Stimulated activated CD4-positive, alpha-beta T cell treated with anti-CD3 and anti-CD28 coated beads, TNF-alpha, amount 100 ng/mL, for 48 hours (primary cell): ENCODE measurements at regions not wholly inside any gene's neighbourhood (a gene's known extent, or its start where the extent isn't known, plus 50 kb on each side); places are given as distances from the start of the nearest gene placed in this dataset.

ENCODE experiments used
- DNase-seq, 3 donors: peaks; one replicate each; pipeline ENCODE4 v3.0.0-alpha.2; 2020; ENCODE audit warnings: low read depth in 3 of 3

DNA sequence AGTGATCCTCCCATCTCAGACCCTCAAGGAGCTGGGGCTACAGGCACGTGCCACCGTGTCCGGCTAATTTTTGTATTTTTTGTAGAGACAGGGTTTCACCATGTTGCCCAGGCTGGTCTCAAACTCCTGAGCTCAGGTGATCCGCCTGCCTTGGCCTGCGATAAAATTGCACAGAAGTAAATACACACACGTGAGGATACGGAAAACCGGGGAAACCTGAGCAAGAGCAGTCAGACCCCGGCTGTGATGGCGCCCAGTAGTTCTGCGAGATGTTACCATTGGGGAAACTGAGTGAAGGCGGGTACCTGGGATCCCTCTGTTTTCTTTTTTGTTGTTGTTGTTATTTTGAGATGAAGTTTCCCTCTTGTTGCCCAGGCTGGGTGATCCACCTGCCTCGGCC is 114.9 kb downstream of the C9orf50 start:
- no peak for DNase-seq

DNA sequence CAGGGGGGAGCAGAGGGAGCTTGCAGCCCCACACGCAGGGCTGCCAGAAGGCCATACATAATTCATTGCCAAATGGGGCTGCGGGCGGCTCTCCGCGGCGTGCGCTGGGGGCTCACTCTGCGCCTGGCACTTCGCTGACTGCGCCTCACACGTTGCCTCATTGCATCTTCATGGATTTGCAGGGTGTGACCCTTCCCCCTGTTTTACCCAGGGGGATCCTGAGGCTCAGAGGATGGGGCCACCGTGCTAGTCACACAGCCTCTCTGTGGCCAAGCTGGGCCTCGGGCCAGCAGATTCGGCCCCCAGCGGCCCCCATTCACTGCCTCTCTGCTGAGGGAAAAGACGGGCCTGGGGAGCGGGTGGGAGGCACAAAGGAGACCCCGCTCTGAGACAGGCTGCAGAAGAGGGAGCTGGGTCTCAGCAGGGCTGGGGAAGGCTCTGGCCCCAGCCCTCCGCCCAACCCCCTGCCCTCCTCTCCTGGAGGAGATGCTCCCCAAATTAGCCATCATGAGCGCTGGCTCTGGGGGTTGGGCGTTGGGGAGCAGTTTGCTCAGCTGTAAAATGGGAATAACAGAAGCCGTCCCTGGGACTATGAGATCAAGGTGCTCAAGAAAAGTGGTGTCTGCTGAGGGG is 115.5 kb downstream of the C9orf50 start:
- no peak for DNase-seq

DNA sequence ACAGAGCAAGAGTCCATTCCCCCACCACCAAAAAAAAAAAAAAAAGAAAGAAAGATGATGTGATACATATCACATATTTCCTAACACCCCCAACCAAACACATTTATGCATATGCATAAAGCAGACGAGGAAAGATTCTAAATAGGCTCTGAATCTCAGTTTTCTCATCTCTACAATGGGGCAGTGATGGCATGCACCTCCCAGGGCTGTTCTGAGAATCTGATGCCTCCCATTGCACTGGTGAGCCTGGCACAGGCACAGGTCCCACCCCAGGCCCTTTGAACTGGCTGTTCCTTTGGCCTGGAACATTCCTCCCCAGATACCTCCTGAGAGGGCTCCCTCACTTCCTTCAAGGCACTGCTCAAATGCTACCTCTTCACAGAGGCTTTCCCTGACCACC is 116.5 kb downstream of the C9orf50 start:
- DNase-seq, result no peak

DNA sequence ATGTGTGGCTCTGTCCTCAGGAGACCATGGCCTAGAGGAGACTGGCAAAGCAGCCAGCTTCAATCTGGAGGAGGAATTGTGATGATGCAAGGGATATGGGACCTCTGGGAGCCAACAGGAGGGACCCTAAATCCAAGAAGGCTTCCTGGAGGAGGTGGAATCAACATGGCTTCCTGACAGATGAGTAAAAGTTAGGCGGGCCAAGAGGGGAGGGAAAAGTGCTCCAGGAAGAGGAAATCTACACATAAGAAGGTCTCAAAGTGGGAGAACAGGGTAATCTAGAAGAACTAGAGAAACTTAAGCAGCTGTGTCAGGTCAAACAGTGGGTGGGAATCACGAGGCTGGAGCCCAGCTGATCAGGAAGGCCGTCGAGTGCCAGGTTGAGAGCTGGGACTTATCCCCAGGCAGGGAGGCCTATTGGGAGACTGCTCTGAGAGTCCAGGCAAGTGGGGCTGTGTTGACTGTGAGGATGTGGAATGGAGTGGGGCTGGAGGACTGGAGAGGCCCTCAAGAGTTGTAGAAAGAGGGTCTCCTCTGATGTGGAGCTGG is 119.1 kb downstream of the C9orf50 start:
- DNase-seq, result no peak

DNA sequence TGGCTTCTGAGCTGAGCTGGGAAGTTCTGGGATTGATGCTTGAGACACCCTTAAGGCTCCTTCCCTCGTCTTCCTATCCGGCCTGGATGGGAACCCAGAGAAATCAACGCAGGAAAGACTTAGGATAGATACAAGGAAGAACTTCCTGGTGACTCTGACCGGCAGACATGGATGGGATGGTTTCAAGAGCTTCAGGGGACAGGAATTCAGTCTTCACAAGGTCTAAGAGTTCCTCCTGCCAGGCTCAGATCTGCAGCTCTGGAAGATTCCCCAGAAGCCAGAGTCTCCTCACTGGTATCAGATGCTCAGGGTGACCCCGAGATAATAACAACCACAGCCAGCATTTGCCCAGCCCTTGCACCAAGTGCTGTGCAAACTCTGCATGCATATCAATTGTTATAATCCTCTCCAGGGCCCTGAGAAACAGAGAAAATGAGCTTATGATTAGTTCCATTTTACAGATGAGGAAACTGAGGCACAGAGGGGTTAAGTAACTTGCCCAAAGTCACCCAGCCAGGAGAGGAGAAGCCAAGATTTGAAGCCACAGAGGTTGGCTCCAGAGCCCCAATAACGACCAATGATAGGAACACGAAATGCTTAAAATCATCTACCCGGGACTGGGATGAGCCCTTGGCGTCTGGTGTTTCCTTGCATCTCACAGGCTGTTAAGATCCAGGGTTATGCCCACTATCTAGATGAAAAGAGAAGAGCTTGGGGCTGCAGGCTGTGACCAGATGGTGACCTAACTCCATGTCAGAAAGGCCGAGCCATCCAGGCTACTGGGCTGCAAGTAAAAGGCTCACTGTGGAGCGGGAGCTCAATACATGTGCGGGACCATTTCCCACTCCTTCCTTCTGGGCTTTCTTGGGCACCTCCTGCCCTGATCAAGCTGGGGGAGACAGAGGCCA is 119.8 kb downstream of the C9orf50 start:
- no peak for DNase-seq

DNA sequence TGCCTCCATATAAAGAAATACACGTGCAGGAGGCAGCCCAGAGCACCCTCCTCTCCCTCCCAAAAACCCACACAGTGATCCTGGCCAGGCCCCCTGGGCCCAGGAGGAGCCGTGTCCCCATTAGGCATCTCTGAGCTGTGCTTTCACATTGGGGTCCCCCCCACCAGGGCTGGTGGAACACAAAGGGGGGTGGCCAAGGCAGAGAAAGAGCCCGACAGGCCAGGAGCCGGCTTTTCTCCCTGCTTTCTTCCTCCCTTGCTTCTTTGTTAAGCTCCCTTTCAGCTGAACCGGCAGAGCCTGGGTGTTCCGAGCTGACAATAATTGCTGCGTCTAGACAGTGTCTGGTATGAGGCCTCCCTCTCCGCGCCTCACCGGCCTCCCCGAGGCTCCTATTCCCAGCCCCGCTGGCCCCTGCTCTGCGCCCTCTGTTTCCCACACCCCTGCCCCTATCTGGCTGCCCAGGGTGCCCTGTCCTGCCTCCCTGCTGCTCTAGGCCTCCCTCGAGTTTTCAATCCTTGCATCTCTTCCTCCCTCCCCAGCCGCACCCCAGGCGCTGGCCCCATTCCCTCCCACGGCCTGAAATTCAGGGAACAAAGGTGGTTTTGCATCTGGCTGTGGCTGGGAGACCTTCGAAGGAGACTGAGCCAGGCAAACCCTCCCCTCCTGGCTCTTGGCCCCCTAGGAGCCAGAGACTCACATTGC is 120.6 kb downstream of the C9orf50 start:
- no peak for DNase-seq

DNA sequence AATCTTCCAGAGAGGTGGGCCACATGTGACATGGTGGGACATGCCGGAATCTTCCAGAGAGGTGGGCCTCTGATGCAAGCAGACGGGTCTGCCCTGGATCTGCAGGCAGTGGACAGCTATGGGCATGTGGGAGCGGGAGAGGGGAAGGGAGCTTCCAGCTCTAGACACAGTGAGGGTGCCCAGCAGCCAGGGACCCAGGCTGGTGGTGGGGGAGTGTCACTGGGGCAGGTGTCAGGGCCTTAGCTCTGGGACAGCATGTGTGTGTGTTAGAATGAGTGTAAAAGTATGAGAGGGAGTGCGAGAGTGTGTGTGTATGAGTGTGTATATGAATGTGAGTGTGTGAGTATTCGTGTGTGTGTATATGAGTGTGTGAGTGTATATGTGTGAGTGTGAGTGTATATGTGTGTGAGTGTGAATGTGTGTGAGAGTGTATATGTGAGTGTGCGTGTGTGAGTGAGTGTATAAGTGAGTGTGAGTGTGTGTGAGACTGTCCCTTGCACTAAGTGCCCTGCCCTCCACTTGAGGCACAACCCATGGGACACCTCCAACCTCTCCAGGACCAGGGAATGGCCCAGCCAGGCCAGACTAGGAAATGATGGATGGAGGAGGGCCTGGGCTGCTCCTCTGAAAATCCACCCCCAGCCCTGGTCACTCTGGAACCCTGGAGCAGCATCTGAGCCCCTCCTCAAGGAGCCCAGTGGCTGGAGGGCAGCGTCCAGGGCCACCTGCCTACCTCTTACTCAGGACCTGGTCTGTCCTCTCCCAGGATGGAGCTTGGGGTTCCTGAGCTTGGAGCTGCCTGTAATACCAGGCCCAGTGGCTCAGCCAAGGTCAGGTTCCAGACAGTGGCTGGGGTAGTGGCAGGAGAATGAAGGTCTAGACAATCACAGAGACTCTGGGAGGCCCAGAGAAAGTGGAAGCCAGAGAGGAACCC is 122.2 kb downstream of the C9orf50 start:
- no peak for DNase-seq

DNA sequence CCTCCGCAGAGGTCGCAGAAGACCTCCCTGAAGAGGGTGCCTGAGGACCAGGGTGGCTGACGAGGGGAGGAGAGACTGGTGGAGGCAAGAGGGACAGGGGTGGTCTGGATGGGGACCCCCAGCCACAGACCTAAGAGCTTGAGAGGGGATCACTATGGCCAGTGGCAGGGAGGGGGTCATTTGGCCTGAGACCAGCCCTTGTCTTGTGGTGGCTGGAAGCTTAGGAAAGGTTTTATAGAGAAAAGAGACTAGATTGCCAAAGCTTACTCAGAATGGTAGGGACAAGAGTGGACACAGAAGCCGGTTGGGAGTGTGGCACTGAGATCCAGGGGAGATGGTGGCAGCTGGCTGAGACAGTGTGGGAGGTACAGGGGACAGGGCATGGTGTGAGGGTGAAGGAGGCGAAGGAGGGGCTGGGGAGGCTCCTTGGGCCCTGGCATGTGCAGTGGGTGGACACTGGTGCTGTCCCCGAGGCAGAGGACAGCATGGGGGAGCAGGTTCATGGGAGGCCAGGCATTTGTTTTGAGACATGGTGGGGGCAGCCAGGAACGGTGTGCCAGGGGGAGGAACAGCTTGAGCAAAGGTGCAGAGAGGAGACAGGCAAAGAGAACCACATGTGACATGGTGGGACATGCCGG is 123.0 kb downstream of the C9orf50 start:
- DNase-seq, result no peak

DNA sequence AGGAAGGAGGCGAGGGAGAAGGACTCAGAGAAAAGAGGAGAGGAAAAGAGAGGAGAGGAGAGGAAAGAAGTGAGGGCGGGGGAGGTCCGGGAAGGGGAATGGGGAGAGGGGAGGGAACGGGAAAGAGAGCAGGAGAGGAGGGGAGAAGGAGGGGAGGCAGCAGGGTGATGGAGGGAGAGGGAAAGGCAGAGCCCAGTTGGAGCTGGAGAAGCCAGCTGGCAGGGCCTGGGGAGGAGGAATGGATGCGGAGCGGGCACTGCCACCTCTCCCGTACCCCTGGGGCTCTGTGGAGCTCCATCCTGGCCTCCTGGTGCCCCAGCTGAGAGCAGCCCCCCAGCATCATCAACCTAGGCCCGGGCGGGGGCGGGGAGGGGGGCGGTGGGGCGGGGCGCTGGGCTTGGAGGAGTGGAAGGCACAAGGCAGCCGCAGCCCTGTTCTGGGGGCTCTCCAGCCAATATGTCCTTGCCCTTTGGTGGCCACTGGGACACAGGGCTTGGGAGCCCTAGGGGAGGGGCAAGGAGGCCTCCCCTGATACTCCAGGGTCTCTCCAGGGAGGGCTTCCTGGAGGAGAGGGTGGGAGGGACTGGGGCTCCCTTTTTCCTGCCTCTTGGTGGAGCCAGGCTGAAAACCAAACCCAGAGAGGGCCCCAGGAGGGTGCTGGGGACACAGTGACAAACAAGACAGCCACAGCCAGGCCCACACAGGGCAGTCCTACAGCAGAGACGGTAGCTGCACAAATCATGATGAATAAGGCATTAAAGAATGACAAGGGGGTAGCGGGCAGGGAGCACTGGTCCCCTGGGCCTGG is 123.7 kb downstream of the C9orf50 start:
- DNase-seq, result no peak

DNA sequence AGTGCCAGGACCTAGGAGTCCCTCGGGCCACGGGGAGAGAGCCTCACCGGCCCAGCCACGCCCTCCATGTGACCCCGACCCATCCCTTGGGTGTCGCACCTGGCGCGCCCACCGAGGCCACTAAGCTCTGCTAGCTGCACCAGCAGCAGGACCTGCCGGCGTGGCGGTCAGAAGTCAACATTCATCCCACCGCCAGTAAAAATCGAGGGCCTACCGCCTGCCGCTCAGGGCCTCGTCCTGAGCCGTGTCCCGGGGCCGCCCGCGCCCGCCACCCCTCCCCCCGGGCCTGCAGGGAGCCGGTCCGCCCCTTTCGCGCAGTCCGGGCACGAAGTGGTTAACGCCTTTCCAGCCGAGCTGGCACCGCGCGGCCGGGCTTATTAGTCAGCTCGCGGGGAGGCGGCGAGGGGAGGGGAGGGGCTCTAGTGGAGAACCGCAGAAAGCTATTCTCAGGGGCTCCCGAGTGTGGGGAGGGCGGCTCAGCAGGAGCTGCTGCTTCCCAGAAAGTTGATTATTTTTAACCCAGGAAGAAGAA is 124.4 kb downstream of the C9orf50 start:
- DNase-seq, result peak; percentile 62 to 86 (median 75)

DNA sequence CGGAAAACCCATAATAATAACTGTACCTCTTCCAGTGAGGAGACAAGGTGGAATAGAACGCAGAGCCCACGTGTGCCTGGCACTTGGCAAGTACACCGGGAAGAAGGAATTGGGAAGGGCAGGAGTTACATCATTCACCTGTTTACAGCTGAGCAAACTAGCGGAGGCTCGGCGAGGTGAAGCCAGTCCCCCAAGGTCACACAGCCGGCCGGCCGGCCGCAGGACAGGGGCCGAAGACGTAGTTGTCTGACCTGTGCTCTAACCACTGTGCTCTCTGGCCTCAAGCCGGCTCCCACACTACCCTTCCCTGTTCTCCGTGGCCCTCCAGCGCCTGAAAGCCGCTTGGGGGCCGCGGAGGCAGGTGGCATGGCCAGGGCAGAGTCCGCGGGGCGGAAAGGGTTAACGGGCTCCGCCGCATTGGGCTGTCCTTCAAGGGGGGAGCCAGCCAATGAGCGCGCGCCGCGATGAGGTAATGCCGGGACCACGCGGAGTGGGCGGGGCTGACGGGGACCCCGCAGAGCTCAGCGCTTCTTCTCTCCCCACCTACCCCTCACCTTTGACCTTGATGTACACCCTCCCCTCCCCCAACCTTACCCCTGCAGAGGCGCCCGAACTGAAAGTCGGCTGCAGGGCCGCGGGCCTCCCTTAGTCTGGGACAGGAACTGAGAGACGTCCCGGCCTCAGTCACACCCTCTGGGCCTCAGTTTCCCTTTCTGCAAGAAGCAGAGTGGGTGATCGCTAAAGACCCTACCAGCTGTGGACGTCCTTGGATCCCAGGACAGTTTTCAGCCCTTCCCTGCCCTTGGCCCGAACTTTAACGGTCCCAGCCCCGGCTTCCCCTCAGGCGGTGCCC is 125.1 kb downstream of the C9orf50 start:
- DNase-seq, result peak; percentile 68 to 81 (median 77)

DNA sequence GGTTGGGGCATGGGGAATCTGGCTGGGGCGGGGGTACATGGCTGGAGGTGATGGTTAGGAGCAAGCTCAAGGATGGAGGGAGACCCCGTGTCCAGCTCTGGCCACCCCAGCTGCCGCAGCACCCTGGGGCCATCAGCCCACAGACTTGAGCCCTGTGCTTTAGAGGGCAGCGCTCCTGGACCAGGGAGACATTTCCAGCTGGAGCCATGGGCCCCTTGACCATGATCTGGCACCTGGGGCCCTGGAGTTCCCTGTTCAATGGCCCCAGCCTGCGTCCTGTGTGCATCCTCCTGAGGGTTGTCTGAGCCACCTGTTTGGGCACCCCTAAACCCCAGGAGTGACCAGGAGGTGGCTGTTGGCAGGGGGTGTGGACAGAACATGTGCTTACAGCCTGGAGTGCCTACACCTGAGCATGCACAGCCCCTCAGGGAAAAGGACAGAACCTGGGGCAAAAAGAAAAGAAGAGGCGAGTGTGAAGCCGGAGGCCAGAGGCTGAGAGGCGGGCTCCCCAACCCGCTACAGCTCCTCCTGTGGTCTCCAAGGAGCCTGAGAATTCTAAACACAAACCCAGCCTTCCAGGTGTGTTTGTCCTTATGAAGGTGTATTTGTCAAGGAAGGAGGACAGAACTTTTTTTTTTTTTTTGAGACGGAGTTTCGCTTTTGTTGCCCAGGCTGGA is 126.7 kb downstream of the C9orf50 start:
- DNase-seq, result no peak

DNA sequence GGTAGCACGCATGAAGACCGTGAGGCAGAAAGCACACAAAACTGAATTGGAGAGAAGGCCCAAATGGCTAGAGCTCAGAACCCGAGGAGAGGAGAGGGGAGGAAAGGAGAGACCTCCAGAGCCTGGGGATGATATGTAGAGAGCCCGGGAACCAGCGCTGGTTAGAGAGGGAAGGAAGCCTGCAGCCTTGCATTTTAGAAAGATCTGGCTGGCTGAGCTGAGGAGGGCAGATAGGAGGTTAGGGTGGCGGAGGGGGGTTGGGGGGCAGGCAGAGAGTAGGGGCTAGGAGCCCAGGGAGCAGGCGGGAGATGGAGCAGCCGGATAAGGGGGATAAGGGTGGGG is 127.2 kb downstream of the C9orf50 start:
- DNase-seq, result no peak

DNA sequence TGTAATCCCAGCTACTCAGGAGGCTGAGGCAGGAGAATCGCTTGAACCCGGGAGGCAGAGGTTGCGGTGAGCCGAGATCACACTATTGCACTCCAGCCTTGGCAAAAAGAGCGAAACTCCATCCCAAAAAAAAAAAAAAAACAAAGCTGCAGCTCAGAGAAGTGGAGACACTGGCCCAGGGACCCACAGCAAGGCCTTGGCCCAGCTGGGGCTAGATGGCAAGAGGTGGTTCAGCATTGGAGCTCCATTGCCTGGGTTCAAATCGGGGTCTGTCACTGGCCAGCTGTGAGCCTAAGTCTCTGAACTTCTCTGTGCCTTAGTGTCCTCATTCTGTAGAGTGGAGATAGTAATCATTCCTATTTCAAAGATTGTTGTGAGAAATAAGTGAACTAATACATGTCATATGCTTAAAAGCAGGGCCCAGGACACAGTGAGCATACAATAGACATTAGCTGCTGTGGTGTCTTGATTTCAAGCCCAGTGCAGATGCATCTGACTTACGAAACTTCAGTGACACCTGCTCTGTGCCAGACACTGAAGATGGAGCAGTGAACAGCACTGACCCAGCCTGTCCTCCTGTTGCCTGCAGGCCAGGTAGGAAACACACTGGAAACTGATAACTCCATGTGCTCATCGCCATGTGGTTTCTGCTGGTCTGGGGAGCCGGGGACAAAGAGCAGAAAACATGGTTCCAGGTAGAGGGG is 127.7 kb downstream of the C9orf50 start:
- no peak for DNase-seq

DNA sequence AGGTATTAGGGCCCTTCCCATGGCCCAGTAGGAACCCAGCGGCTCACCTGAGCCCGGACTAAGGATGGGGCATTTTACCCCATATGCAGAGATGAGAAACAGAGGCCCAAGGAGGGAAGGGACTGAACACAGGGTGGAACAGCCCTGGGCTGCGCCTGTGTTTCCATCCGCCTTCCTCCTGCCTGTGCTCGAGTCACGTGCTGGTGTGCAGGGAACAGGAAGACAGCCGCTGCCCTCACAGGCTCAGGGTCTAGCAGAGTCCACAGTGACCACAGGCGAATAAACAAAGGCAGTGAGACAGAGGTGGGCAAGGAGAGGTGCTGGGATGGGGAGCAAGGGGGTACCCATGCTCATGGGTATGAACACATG is 129.4 kb downstream of the C9orf50 start:
- DNase-seq, result no peak

DNA sequence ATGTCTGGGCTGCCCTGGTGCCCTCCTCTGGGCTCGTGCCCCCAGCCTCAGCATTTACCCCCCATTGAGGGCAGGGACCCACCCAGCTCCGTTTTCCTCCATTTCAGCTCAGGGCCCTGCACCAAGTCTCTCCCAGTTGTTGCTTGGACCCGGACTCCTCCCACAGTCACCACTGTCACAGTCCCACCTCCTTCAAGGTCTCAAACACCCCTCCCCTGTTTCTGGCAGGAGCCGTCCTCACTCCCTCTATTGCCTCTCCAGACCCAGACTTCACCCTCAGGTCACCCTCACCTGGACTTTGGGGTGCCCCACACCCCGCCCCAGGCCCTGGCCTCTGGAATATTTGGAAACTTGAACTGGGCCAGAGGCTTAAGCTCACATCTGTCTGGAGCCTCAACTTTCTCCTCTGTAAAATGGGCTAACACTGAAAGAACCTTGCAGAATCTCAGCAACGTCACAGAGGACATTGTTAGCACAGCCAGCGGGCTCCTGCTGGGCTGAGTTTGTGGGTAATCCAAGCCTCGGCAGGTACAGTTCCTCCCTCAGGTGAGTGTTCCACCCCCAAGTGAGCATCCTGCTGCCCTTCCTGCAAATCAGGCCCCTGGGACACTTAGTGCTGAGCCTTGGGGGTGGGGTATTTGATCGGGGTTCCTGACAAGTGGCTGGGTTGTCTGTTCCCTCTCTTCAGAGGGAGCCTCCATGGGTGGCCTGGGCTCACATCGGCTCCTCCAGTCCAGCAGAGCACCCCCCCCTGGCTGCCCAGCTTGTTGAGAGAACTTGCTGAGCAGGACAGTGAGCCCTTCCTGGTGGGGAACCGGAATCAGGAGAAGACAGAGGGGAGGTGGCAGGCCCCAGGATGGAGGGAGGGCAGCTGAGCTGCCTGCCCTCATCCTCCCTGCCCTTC is 130.1 kb downstream of the C9orf50 start:
- DNase-seq, result no peak
